ENCODE measurements at regions not wholly inside any gene's neighbourhood (a gene's known extent, or its start where the extent isn't known, plus 50 kb on each side); places are given as distances from the start of the nearest gene placed in this dataset.

GRCh38 chr12:89992668-89993451 lies 284.2 kb upstream of the ATP2B1 start:
- DNase-seq (ENCODE audit: low read depth): no peak

- no peak for DNase-seq (ENCODE audit: low read depth)
These were observed 283.4 kb upstream of the ATP2B1 start for GRCh38 chr12:89991807-89992590.

- DNase-seq (ENCODE audit: low read depth): no peak
These were observed 279.7 kb upstream of the ATP2B1 start for GRCh38 chr12:89988188-89988915.

GRCh38 chr12:89985935-89986334 lies 277.3 kb upstream of the ATP2B1 start:
- DNase-seq (ENCODE audit: low read depth): no peak

- DNase-seq (ENCODE audit: low read depth): no peak
These were observed 276.2 kb upstream of the ATP2B1 start for GRCh38 chr12:89984846-89985245.

DNA sequence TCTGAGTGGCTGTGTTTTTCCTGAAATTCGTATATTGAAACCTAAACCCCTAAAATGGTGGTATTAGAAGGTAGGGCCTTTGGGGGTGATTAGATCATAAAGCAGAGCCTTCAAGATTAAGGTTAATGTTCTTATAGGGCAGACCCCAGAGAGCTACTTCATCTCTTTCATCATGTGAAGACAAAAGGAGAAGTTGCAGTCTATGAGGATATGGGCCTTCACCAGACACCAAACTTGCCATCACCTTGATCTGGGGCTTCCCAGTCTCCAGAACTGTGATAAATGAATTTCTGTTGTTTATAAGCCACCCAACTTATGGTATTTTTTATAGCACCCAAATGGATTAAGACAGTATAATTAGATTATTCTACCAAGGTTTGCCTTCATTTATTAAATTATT lies 275.0 kb upstream of the ATP2B1 start:
- no peak for DNase-seq (ENCODE audit: low read depth)

- no peak for DNase-seq (ENCODE audit: low read depth)
These were observed 271.6 kb upstream of the ATP2B1 start for GRCh38 chr12:89980236-89980635.

DNA sequence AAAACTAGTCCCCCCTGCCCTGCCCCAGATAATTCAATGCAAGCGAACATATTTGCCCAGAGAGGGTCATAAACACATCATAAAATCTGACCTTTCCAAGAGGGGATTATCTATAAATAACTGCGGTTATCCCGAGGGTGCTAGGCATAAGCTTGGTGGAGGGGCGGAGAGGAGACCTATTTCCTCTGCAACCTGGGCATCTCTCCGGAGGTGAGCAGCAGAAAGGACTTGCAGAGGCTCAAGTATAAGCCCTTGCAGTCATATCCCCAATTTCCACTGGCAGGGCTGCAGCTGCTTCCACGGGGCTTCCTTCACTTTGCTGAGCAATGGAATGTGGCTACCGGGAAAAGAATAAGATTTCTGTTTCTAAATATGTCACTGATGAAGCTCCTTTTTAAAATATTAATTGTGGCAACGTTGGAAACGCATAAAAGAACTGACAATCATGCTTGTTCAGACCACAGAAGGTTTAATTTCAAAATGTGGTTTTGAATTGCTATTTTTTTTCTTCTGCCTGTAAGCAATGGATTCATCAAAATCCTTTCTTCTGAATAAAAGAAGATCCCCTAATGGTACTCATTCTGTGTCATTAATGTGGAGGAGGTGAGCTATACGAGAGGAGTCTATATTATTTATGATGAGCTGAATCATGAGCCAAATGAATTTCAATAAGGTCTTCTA lies 268.9 kb upstream of the ATP2B1 start:
- DNase-seq (ENCODE audit: low read depth): no peak

GRCh38 chr12:89976866-89977265 lies 268.2 kb upstream of the ATP2B1 start:
- DNase-seq (ENCODE audit: low read depth): no peak

- no peak for DNase-seq (ENCODE audit: low read depth)
These were observed 266.9 kb upstream of the ATP2B1 start for GRCh38 chr12:89975574-89975973.

DNA sequence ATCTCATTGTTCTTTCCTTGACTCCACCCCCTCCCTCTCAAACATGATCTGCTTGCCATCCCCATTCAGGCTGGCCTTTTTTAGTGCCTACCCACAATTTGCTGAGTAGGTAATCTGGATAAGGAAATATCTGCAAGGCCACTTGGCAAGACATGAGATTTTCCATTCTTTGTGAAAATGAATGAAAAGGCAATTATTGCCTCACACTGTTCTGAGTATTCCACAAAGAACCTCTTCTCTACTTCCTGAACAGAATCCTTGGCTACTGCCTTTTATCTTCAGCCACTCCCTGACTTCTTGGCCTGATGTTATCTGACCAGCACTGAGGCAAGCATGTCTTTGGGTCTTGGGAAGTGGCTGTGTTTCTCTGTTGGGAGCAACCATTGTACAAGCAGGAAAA lies 263.2 kb upstream of the ATP2B1 start:
- DNase-seq (ENCODE audit: low read depth): no peak

DNA sequence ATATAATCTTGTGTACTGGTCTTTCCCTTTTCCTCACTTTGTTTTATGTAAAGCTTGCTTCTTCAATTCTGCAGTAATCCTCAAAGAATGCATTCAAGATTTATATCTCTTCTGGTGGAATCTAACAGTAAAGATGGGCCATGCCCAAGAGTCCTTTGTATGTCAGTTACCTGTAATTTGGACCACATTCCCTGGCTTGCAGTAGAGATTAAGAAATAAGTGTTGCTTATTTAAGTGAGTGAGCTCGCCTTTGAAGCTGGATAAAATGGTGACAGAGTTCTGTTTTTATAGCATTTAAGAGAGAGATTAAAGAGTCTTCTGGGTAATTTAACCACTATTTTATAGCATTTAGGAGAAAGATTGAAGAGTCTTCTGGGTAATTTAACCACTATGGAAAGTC lies 262.1 kb upstream of the ATP2B1 start:
- DNase-seq (ENCODE audit: low read depth): no peak

DNA sequence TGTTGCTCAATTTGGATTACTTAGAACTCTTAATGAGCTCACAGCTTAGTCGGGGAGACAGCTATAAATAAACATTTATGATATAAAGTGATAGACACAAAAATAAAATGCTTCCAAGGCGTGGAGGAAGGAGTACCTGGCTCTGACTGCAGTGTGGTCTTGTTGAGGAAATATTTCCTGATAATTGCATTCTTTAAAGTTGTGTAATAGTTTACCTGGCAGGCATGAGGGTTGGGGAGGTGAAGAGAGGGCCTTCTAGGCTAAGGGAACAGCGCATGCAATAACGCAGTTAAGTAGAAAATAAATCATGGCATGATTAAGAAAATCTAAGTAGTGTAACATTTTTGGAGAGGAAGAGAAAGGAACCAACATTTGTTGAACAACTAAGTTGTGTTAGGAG lies 260.5 kb upstream of the ATP2B1 start:
- DNase-seq (ENCODE audit: low read depth): no peak

DNA sequence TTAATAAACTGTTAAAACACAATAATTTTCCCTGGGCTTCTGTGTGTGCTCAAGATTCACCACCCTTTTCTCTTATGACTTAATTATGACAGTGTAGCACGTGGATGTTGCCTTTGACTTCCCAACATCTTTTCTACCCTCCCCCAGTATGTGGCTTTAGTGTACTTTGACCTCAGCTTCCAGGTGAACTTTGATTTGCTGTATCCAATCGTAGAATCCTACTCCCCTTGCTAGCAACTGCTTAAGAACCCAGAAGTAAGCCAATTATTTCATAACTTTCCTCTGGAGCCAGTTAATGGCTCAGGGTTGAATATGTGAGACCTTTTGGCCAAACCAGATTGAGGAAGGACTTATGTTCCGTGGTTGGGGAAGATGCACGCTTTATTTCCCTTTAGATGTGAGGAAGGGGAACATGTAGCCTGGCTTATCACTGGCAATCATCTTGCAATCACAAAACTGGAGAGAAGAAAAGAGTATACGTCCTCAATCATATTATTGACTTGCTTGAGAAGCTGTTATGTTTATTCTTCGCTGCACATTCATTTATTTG lies 259.6 kb upstream of the ATP2B1 start:
- DNase-seq (ENCODE audit: low read depth): no peak

- DNase-seq (ENCODE audit: low read depth): no peak
These were observed 258.0 kb upstream of the ATP2B1 start for GRCh38 chr12:89966495-89967240.

GRCh38 chr12:89965993-89966392 lies 257.4 kb upstream of the ATP2B1 start:
- no peak for DNase-seq (ENCODE audit: low read depth)

DNA sequence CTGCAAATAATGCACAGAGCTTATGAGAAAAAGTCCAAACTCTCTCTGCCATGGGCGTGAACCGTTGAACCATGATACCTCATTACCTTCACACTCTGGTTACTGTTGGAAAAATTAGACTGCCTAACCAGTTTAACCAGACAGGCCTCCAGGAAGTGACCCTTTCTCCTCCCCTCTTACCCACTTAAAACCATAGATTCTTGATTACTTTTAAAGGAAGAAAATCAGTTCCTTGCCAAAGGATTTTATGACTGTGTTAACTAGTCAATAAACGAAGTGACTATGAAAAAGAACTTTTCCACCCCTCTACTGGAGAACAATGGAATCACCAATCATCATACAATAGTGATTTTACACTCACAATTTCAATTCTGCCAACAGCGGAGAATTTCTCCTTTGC lies 254.0 kb upstream of the ATP2B1 start:
- DNase-seq (ENCODE audit: low read depth): no peak

GRCh38 chr12:89960607-89961394 lies 252.2 kb upstream of the ATP2B1 start:
- DNase-seq (ENCODE audit: low read depth): no peak

DNA sequence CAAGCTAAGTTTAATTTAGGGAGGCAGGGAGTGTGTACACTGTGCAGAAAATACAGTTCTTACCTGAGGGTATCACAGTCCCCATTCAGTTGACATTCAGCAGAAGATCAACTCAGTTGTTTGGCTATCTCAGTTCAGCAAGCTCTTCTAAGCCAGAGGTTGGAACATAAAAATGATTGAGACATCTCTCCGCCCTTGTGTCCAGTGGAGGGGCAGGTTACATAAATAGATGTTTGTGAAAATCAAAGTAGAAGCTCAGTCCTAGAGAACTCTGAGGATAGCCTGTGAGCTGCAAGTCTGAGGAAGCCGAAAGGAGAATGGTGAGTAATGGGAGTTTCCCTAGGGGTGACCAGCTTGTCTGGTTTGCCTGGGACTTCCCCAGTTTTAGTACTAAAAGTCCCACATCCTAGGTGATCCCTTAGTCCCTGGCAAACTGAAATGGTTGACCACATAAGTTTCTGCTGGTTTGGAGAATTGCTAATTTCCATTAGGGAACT lies 251.4 kb upstream of the ATP2B1 start:
- no peak for DNase-seq (ENCODE audit: low read depth)

DNA sequence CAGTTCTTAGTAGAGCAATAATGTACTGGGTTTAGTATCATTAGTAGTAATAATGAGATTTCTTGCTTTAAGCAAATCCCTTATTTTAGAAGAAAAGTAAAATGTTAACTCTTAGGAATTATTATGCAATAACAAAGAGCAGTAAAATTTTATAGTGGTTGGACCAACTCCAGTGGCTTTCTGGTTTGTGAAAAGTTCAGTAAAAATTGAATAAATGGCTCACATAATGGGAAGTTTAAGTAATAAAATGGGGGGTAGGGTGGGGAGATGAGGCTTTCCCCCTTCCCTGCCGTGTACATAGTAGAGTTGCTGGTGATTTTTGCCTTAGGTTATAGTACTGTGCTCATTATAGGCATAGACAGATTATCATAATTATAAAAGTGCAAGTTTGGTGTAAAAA lies 250.5 kb upstream of the ATP2B1 start:
- no peak for DNase-seq (ENCODE audit: low read depth)
